ENCODE measurements at regions not wholly inside any gene's neighbourhood (a gene's known extent, or its start where the extent isn't known, plus 50 kb on each side); places are given as distances from the start of the nearest gene placed in this dataset.
A peak's percentile ranks its signal among the peaks of the same experiment; 100 is the strongest.

GRCh38 chr5:96125231-96125891 is 163.7 kb upstream of the ELL2 start:
- Histone ChIP-seq H3K4me1 (peaks cover 7 to 49% (median 9%) of the 10 kb centered on the region in 3 donors), H3K9me3 (no peaks in the 10 kb centered on the region), H3K36me3 (no peaks in the 10 kb centered on the region), H3K4me3 (peak overlapping the region in 1 of 2 donors; percentile 21), H3K27ac (peak overlapping the region in 3 of 4 donors; percentile 19 to 58 (median 39)), H3K27me3 (no peaks in the 10 kb centered on the region)
- TF ChIP-seq POLR2AphosphoS5 (IDR thresholded peaks at IDR 0.05) (peak; percentile 38), EP300 (IDR thresholded peaks at IDR 0.05) (no peak)
- ATAC-seq: peak; percentile 53
- 15 to 31% methylated on average over 5 of the region's 5 CpGs for WGBS, 2 donors (ENCODE audit: low coverage in 1 of 2)

- H3K27ac ChIP-seq: no peak overlapping the region
- no peak for ATAC-seq
- H3K4me1 ChIP-seq: peaks cover 7 to 49% (median 9%) of the 10 kb centered on the region in 3 donors
- no peak overlapping the region for H3K4me3 ChIP-seq
- no peaks in the 10 kb centered on the region for H3K27me3 ChIP-seq
- H3K9me3 ChIP-seq: no peaks in the 10 kb centered on the region
- 92% methylated on average over 1 of the region's 1 CpG; no CpG with 5 or more reads in 1 of the 2 donors for WGBS, 2 donors (ENCODE audit: low coverage in 1 of 2)
- TF ChIP-seq POLR2A (IDR thresholded peaks at IDR 0.05): no peak
- TF ChIP-seq EP300 (IDR thresholded peaks at IDR 0.05): no peak
- TF ChIP-seq, protein P1, sequence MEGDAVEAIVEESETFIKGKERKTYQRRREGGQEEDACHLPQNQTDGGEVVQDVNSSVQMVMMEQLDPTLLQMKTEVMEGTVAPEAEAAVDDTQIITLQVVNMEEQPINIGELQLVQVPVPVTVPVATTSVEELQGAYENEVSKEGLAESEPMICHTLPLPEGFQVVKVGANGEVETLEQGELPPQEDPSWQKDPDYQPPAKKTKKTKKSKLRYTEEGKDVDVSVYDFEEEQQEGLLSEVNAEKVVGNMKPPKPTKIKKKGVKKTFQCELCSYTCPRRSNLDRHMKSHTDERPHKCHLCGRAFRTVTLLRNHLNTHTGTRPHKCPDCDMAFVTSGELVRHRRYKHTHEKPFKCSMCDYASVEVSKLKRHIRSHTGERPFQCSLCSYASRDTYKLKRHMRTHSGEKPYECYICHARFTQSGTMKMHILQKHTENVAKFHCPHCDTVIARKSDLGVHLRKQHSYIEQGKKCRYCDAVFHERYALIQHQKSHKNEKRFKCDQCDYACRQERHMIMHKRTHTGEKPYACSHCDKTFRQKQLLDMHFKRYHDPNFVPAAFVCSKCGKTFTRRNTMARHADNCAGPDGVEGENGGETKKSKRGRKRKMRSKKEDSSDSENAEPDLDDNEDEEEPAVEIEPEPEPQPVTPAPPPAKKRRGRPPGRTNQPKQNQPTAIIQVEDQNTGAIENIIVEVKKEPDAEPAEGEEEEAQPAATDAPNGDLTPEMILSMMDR (IDR thresholded peaks at IDR 0.05): no peak
- no peak for TF ChIP-seq POLR2AphosphoS5 (IDR thresholded peaks at IDR 0.05)
- no peaks in the 10 kb centered on the region for H3K36me3 ChIP-seq
Measured at GRCh38 chr5:96124589-96124988, 162.9 kb upstream of the ELL2 start.

DNA sequence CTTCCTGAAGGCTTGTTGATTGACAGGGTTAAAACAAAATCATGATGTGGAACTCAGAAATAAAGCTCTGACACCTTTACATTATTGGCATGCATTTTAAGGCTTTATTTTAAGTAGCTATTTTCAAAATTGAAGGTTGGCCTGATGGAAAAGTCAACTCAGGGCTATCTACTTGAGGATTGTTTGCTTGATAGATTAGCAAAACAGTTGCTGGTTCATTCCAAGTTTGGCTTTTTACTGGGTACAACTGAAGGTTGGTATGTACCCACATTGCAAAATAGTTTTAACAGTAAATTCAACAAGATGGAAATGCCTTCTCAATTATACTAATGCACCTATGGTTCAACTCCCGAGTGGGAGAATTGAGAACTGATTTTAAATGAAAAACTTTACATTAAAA is 161.8 kb upstream of the ELL2 start:
- Histone ChIP-seq H3K27ac (no peak overlapping the region), H3K4me3 (no peak overlapping the region), H3K9me3 (no peaks in the 10 kb centered on the region), H3K27me3 (no peaks in the 10 kb centered on the region), H3K4me1 (peaks cover 8 to 49% (median 9%) of the 10 kb centered on the region in 3 donors), H3K36me3 (no peaks in the 10 kb centered on the region)
- 63 to 100% methylated on average over 1 of the region's 1 CpG for WGBS, 2 donors (ENCODE audit: low coverage in 1 of 2)
- TF ChIP-seq POLR2AphosphoS5 (IDR thresholded peaks at IDR 0.05): no peak
- TF ChIP-seq, protein P1 (IDR thresholded peaks at IDR 0.05): no peak
- TF ChIP-seq EP300 (IDR thresholded peaks at IDR 0.05): no peak
- TF ChIP-seq POLR2A (IDR thresholded peaks at IDR 0.05): no peak
- ATAC-seq: no peak

DNA sequence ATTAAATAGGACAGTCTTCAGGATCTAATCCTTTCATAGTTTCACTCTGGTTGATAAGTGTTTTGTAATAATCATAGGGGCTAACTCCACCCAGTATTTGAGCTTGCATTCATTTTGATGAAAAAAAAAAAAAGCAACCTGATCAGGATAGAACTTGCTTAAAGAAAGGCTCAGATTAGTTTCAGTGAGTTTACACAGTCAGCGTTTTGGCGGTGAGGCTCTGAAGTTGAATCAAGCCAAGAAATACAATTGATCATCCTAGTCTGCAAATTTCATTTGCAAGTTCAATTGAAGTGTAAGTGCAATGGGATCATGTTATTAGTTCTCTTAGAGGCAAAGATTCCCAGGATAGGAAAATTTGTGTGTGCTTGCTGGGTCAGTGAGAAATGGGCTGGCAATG is 159.7 kb upstream of the ELL2 start:
- H3K36me3 ChIP-seq: no peaks in the 10 kb centered on the region
- H3K27ac ChIP-seq: no peak overlapping the region
- H3K27me3 ChIP-seq: no peaks in the 10 kb centered on the region
- ATAC-seq: no peak
- H3K4me1 ChIP-seq: peaks cover 13 to 49% (median 15%) of the 10 kb centered on the region in 3 donors
- TF ChIP-seq POLR2A (IDR thresholded peaks at IDR 0.05) (no peak), EP300 (IDR thresholded peaks at IDR 0.05) (no peak), POLR2AphosphoS5 (IDR thresholded peaks at IDR 0.05) (no peak)
- TF ChIP-seq, protein P1 (IDR thresholded peaks at IDR 0.05): no peak
- no peak overlapping the region for H3K4me3 ChIP-seq
- no peaks in the 10 kb centered on the region for H3K9me3 ChIP-seq
- WGBS, 2 donors (ENCODE audit: low coverage in 1 of 2): 74 to 93% methylated on average over 2 of the region's 2 CpGs

GRCh38 chr5:96120120-96120519 is 158.5 kb upstream of the ELL2 start:
- Histone ChIP-seq H3K9me3 (no peaks in the 10 kb centered on the region), H3K27me3 (no peaks in the 10 kb centered on the region), H3K27ac (peak overlapping the region in 1 of 4 donors; percentile 12), H3K4me1 (peaks cover 7 to 36% (median 8%) of the 10 kb centered on the region in 3 donors), H3K36me3 (no peaks in the 10 kb centered on the region), H3K4me3 (no peak overlapping the region)
- no peak for TF ChIP-seq EP300 (IDR thresholded peaks at IDR 0.05)
- TF ChIP-seq, protein P1 (IDR thresholded peaks at IDR 0.05): no peak
- no peak for TF ChIP-seq POLR2AphosphoS5 (IDR thresholded peaks at IDR 0.05)
- no peak for TF ChIP-seq POLR2A (IDR thresholded peaks at IDR 0.05)
- no peak for ATAC-seq
- WGBS, 2 donors (ENCODE audit: low coverage in 1 of 2): 50% methylated on average over 1 of the region's 1 CpG; no CpG with 5 or more reads in 1 of the 2 donors

Data from gastroesophageal sphincter (tissue), 4 donors.